HEK293 (cell line): ENCODE measurements at regions not wholly inside any gene's neighbourhood (a gene's known extent, or its start where the extent isn't known, plus 50 kb on each side); places are given as distances from the start of the nearest gene placed in this dataset.

Source experiments
- CTCF ChIA-PET: fragments of 350-600 bp; formaldehyde crosslinking; extraction: SDS; loops from one replicate; lab custom pipeline; 2021; ENCODE audit warnings: antibody characterized with exemption; lab: Yijun Ruan, JAX
- POLR2A ChIA-PET: fragments of 300-600 bp; formaldehyde crosslinking; extraction: SDS; loops from one replicate; lab custom pipeline; 2020; ENCODE audit warnings: antibody characterized with exemption, inconsistent platforms; lab: Yijun Ruan, JAX
- H3K27ac ChIP-seq: fragments of 200-500 bp; sonication (Bioruptor generic); 2 replicates; pipeline ENCODE4 v1.5.1; 2014; ENCODE audit warnings: low read depth, low read length, control low read depth, inconsistent platforms; ENCODE audit errors: extremely low read depth
- H3K36me3 ChIP-seq, 2 experiments: fragments of 200-500 bp in 1 of 2; sonication (Bioruptor generic) in 1 of 2; 1 replicate in 1 of 2; 2 replicates in 1 of 2; pipeline ENCODE4 v1.5.1; 2014 to 2017; ENCODE audit warnings: inconsistent platforms in 2 of 2, low read length in 2 of 2; ENCODE audit not compliant: control insufficient read depth in 2 of 2, insufficient read depth in 1 of 2
- H3K4me1 ChIP-seq: fragments of 200-500 bp; sonication (Bioruptor generic); 2 replicates; pipeline ENCODE4 v1.5.1; 2014; ENCODE audit warnings: mild to moderate bottlenecking, low read length, inconsistent platforms; ENCODE audit not compliant: control insufficient read depth, insufficient read depth
- H3K4me3 ChIP-seq: 2 replicates; pipeline ENCODE4 v1.5.1; 2011; ENCODE audit warnings: low read depth, mild to moderate bottlenecking, control low read depth, low read length, moderate library complexity
- H3K9me3 ChIP-seq: fragments of 200-500 bp; sonication (Bioruptor generic); 2 replicates; pipeline ENCODE4 v1.5.1; 2014; ENCODE audit warnings: low read depth, low read length, inconsistent platforms; ENCODE audit not compliant: control insufficient read depth, insufficient read depth
- INSM2 ChIP-seq: fragments of 450-650 bp; formaldehyde crosslinking; IDR thresholded peaks from 2 replicates; pipeline ENCODE4 v1.5.1; 2016; ENCODE audit warnings: missing biosample characterization, missing genetic modification characterization
- KLF8 ChIP-seq: fragments of 450-650 bp; formaldehyde crosslinking; IDR thresholded peaks from 2 replicates; pipeline ENCODE4 v1.5.1; 2016; ENCODE audit warnings: missing biosample characterization, missing genetic modification characterization
- PATZ1 ChIP-seq: fragments of 450-650 bp; formaldehyde crosslinking; IDR thresholded peaks from 2 replicates; pipeline ENCODE4 v1.5.1; 2016; ENCODE audit warnings: missing biosample characterization, missing genetic modification characterization
- YY1 ChIP-seq: fragments of 450-650 bp; formaldehyde crosslinking; IDR thresholded peaks from 2 replicates; pipeline ENCODE4 v1.5.1; 2018; ENCODE audit warnings: missing biosample characterization, missing genetic modification characterization
- YY2 ChIP-seq: fragments of 450-650 bp; formaldehyde crosslinking; IDR thresholded peaks from 2 replicates; pipeline ENCODE4 v1.5.1; 2016; ENCODE audit warnings: missing biosample characterization, missing genetic modification characterization
- ZBTB26 ChIP-seq: fragments of 450-650 bp; formaldehyde crosslinking; optimal IDR thresholded peaks from 2 replicates; pipeline ENCODE3; 2016; ENCODE audit warnings: missing biosample characterization, mild to moderate bottlenecking, missing genetic modification characterization
- ZNF16 ChIP-seq: fragments of 450-650 bp; formaldehyde crosslinking; IDR thresholded peaks from 2 replicates; pipeline ENCODE4 v1.5.1; 2016; ENCODE audit warnings: low read depth, missing biosample characterization, missing genetic modification characterization
- ZNF214 ChIP-seq: fragments of 450-650 bp; formaldehyde crosslinking; IDR thresholded peaks from 2 replicates; pipeline ENCODE4 v1.5.1; 2017; ENCODE audit warnings: missing biosample characterization, mild to moderate bottlenecking, missing genetic modification characterization, borderline replicate concordance
- ZNF37A ChIP-seq: fragments of 450-650 bp; IDR thresholded peaks from 2 replicates; pipeline ENCODE4 v1.5.1; 2018; ENCODE audit warnings: missing biosample characterization, missing genetic modification characterization
- ZNF433 ChIP-seq: fragments of 450-650 bp; formaldehyde crosslinking; IDR thresholded peaks from 2 replicates; pipeline ENCODE4 v1.5.1; 2016; ENCODE audit warnings: missing biosample characterization, missing genetic modification characterization, low read depth
- ZNF449 ChIP-seq: fragments of 450-650 bp; formaldehyde crosslinking; IDR thresholded peaks from 2 replicates; pipeline ENCODE4 v1.5.1; 2017; ENCODE audit warnings: missing biosample characterization, mild to moderate bottlenecking, missing genetic modification characterization, moderate library complexity
- ZNF48 ChIP-seq: fragments of 450-650 bp; formaldehyde crosslinking; IDR thresholded peaks from 2 replicates; pipeline ENCODE4 v1.5.1; 2016; ENCODE audit warnings: missing biosample characterization, missing genetic modification characterization
- ZNF529 ChIP-seq: fragments of 450-650 bp; formaldehyde crosslinking; IDR thresholded peaks from 2 replicates; pipeline ENCODE4 v1.5.1; 2017; ENCODE audit warnings: missing genetic modification characterization, missing biosample characterization; ENCODE audit not compliant: insufficient replicate concordance
- ZNF571 ChIP-seq: fragments of 450-650 bp; formaldehyde crosslinking; IDR thresholded peaks from 2 replicates; pipeline ENCODE4 v1.5.0; 2017; ENCODE audit warnings: missing biosample characterization, missing genetic modification characterization
- ZNF580 ChIP-seq: fragments of 450-650 bp; formaldehyde crosslinking; IDR thresholded peaks from 2 replicates; pipeline ENCODE4 v1.5.1; 2016; ENCODE audit warnings: missing biosample characterization, missing genetic modification characterization
- ZNF76 ChIP-seq: fragments of 450-650 bp; formaldehyde crosslinking; IDR thresholded peaks from 2 replicates; pipeline ENCODE4; 2016; ENCODE audit warnings: low read depth, missing biosample characterization, missing genetic modification characterization, borderline replicate concordance
- ZNF777 ChIP-seq: fragments of 450-650 bp; formaldehyde crosslinking; IDR thresholded peaks from 2 replicates; pipeline ENCODE4 v1.5.1; 2017; ENCODE audit warnings: missing biosample characterization, missing genetic modification characterization, borderline replicate concordance
- ZSCAN4 ChIP-seq: fragments of 450-650 bp; formaldehyde crosslinking; IDR thresholded peaks from 2 replicates; pipeline ENCODE4 v1.5.1; 2017; ENCODE audit warnings: missing biosample characterization, missing genetic modification characterization

- TF ChIP-seq KLF8 (tag by site-specific recombination) (no peak), ZNF449 (tag by site-specific recombination) (no peak), ZNF16 (tag by site-specific recombination) (no peak), ZNF76 (tag by site-specific recombination) (no peak), ZBTB26 (tag by site-specific recombination) (no peak), YY1 (tag by site-specific recombination) (no peak), ZNF529 (tag by site-specific recombination) (no peak), PATZ1 (tag by site-specific recombination) (no peak)
- H3K36me3 ChIP-seq = no peaks in the 10 kb centered on the region
- H3K9me3 ChIP-seq = no peaks in the 10 kb centered on the region
- ChIA-PET POLR2A (no interaction called here), CTCF (no interaction called here)
- no peak overlapping the region for H3K27ac ChIP-seq
- H3K4me3 ChIP-seq = no peak overlapping the region
- H3K4me1 ChIP-seq = no peaks in the 10 kb centered on the region
These were observed 85.9 kb upstream of the PAK3 start for GRCh38 chrX:111010111-111010510.

- CTCF ChIA-PET = no interaction called here
- Histone ChIP-seq H3K36me3 (no peaks in the 10 kb centered on the region), H3K9me3 (no peaks in the 10 kb centered on the region), H3K27ac (no peak overlapping the region), H3K4me1 (no peaks in the 10 kb centered on the region), H3K4me3 (no peak overlapping the region)
- TF ChIP-seq ZNF48 (tag by site-specific recombination) (no peak), ZNF580 (tag by site-specific recombination) (no peak), ZNF433 (no peak), ZNF214 (tag by site-specific recombination) (no peak), PATZ1 (tag by site-specific recombination) (no peak), ZNF571 (tag by site-specific recombination) (no peak), ZNF777 (tag by site-specific recombination) (no peak), YY2 (tag by site-specific recombination) (no peak), INSM2 (tag by site-specific recombination) (no peak), ZSCAN4 (tag by site-specific recombination) (no peak), ZNF37A (tag by site-specific recombination) (no peak)
- POLR2A ChIA-PET = no interaction called here
These were observed 86.7 kb upstream of the PAK3 start for GRCh38 chrX:111009256-111009655.
